ENCODE measurements at regions not wholly inside any gene's neighbourhood (a gene's known extent, or its start where the extent isn't known, plus 50 kb on each side); places are given as distances from the start of the nearest gene placed in this dataset.

DNA sequence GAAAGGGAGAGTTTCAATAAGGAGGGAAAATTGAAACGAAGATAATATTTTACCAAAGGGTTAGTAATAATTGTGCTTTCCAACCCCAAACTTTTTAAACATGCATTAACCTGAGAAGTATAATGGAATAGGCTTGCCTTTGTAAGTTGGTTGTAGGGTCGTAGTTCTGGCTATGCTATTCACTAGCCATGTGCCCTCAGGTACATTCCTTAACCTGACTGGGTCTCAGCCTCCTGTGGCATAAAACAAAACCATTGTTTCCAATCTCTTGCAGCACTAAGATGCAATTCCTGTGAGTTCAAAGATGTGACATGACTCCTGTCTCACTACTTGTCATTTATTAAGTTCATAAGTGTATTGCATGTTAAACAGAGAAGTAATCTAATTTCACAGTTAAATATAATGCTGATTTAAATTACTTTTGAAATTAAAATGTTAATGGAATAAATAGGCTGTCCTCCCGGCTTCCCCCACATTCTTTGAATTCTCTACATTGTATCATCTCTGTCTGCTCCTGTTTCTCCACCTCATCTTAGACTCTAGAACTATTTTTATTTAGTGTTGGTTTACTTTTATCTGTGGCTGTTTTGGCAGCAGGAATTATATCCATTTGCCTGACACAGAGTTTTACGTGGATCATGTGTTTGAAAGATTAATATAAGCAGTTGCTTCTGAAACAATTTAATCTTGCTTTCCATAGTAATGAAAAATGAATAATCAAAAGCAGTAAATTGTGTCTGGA is 216.3 kb downstream of the FAT3 start:
- TF ChIP-seq, protein P1, sequence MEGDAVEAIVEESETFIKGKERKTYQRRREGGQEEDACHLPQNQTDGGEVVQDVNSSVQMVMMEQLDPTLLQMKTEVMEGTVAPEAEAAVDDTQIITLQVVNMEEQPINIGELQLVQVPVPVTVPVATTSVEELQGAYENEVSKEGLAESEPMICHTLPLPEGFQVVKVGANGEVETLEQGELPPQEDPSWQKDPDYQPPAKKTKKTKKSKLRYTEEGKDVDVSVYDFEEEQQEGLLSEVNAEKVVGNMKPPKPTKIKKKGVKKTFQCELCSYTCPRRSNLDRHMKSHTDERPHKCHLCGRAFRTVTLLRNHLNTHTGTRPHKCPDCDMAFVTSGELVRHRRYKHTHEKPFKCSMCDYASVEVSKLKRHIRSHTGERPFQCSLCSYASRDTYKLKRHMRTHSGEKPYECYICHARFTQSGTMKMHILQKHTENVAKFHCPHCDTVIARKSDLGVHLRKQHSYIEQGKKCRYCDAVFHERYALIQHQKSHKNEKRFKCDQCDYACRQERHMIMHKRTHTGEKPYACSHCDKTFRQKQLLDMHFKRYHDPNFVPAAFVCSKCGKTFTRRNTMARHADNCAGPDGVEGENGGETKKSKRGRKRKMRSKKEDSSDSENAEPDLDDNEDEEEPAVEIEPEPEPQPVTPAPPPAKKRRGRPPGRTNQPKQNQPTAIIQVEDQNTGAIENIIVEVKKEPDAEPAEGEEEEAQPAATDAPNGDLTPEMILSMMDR (IDR thresholded peaks at IDR 0.05), result no peak
- TF ChIP-seq POLR2A (IDR thresholded peaks at IDR 0.05), result no peak

Data from body of pancreas (tissue), 4 donors.